MM.1S (cell line): ENCODE measurements at regions not wholly inside any gene's neighbourhood (a gene's known extent, or its start where the extent isn't known, plus 50 kb on each side); places are given as distances from the start of the nearest gene placed in this dataset.

Experiments used
- CTCF ChIP-seq: fragments of 300-600 bp; sonication (generic); IDR thresholded peaks from 2 replicates; pipeline ENCODE4 v1.5.1; 2016; ENCODE audit warnings: antibody characterized with exemption, low read length, mixed read lengths
- EZH2 ChIP-seq: fragments of 300-600 bp; sonication (generic); optimal IDR thresholded peaks from 2 replicates; pipeline ENCODE3; 2017; ENCODE audit warnings: low read depth, mild to moderate bottlenecking, antibody characterized with exemption, low read length, mixed read lengths
- EZH2phosphoT487 ChIP-seq: fragments of 300-600 bp; sonication (generic); IDR thresholded peaks from 2 replicates; pipeline ENCODE4 v1.6.1; 2018; ENCODE audit warnings: antibody characterized with exemption, low read length

GRCh38 chr12:87928031-87928430 is 101.2 kb downstream of the C12orf50 start:
- TF ChIP-seq CTCF (no peak), EZH2phosphoT487 (no peak), EZH2 (no peak)
